ENCODE measurements at regions not wholly inside any gene's neighbourhood (a gene's known extent, or its start where the extent isn't known, plus 50 kb on each side); places are given as distances from the start of the nearest gene placed in this dataset.

- no peak overlapping the region for H3K4me3 ChIP-seq (replicated peaks in 1 of 3; ENCODE audit: low read depth in 2 of 3, low read length in 3 of 3)
- peaks cover 5 to 7% of the 10 kb centered on the region in 2 donors for H3K4me1 ChIP-seq (ENCODE audit: control insufficient read depth in 1 of 2, insufficient read depth in 2 of 2, low read length in 2 of 2)
- DNase-seq: no peak
- H3K9me3 ChIP-seq (replicated peaks in 1 of 2; ENCODE audit: control insufficient read depth in 1 of 2, insufficient read depth in 1 of 2, low read length in 2 of 2): no peaks in the 10 kb centered on the region
- WGBS (ENCODE audit: insufficient coverage): 100% methylated on average over 1 of the region's 10 CpGs
- H3K36me3 Mint-ChIP-seq: no peaks in the 10 kb centered on the region
- H2AFZ ChIP-seq (ENCODE audit: insufficient read depth, low read depth, low read length, poor library complexity, severe bottlenecking): no peak overlapping the region
- no peak overlapping the region for H3K27ac ChIP-seq (ENCODE audit: low read depth in 1 of 2, low read length in 2 of 2)
- no peak overlapping the region for H3K27ac Mint-ChIP-seq
- no peaks in the 10 kb centered on the region for H3K9me3 Mint-ChIP-seq
- no peaks in the 10 kb centered on the region for H4K20me1 ChIP-seq (ENCODE audit: insufficient read depth, low read length)
- H3K4me3 Mint-ChIP-seq: no peak overlapping the region
- H3K4me1 Mint-ChIP-seq: peaks cover 12% of the 10 kb centered on the region
- H3K79me2 ChIP-seq (ENCODE audit: insufficient read depth, low read length): no peaks in the 10 kb centered on the region
- no peaks in the 10 kb centered on the region for H3K36me3 ChIP-seq (replicated peaks in 1 of 2; ENCODE audit: control insufficient read depth in 1 of 2, insufficient read depth in 2 of 2, low read length in 2 of 2)
- no peaks in the 10 kb centered on the region for H3K27me3 ChIP-seq (ENCODE audit: control insufficient read depth in 2 of 2, insufficient read depth in 2 of 2, low read length in 2 of 2)
- no peak overlapping the region for H3K9ac ChIP-seq (ENCODE audit: insufficient read depth, low read length, poor library complexity, severe bottlenecking)
- no peak for TF ChIP-seq CTCF (IDR thresholded peaks at IDR 0.05)
- intact Hi-C loops (cut with micrococcal nuclease): no loop called here
- peaks cover 7 to 15% (median 7%) of the 10 kb centered on the region in 3 donors for H3K27me3 Mint-ChIP-seq (ENCODE audit: low read depth in 3 of 3)
- H3K4me2 ChIP-seq (replicated peaks; ENCODE audit: extremely low read depth, low read length, poor library complexity, severe bottlenecking): no peak overlapping the region
Observed at GRCh38 chr4:177246641-177247584, 62.8 kb upstream of the NEIL3 start.

GRCh38 chr4:177250056-177250696 is 59.5 kb upstream of the NEIL3 start:
- peak overlapping the region; percentile 66 for H2AFZ ChIP-seq (ENCODE audit: insufficient read depth, low read depth, low read length, poor library complexity, severe bottlenecking)
- 5% methylated on average over 7 of the region's 15 CpGs for WGBS (ENCODE audit: insufficient coverage)

More at GRCh38 chr4:177250056-177250696, 59.5 kb upstream of the NEIL3 start:
- intact Hi-C loops (cut with micrococcal nuclease): loop anchor here (2.0 to 5.0 kb wide), 2 partner anchors 89 to 92 kb away; no protein-coding TSS in a partner anchor
- peak; percentile 41 to 65 (median 62) for DNase-seq
- H3K27ac Mint-ChIP-seq: no peak overlapping the region
- peaks cover 5 to 11% (median 7%) of the 10 kb centered on the region in 3 donors for H3K27me3 Mint-ChIP-seq (ENCODE audit: low read depth in 3 of 3)
- H3K27me3 ChIP-seq (ENCODE audit: control insufficient read depth in 2 of 2, insufficient read depth in 2 of 2, low read length in 2 of 2): no peaks in the 10 kb centered on the region
- peaks cover 5 to 7% of the 10 kb centered on the region in 2 donors for H3K4me1 ChIP-seq (ENCODE audit: control insufficient read depth in 1 of 2, insufficient read depth in 2 of 2, low read length in 2 of 2)
- peak overlapping the region in 1 of 2 donors; percentile 26 for H3K4me3 Mint-ChIP-seq
- H3K79me2 ChIP-seq (ENCODE audit: insufficient read depth, low read length): no peaks in the 10 kb centered on the region
- peaks cover 12% of the 10 kb centered on the region for H3K4me1 Mint-ChIP-seq
- H3K9me3 ChIP-seq (replicated peaks in 1 of 2; ENCODE audit: control insufficient read depth in 1 of 2, insufficient read depth in 1 of 2, low read length in 2 of 2): no peaks in the 10 kb centered on the region
- TF ChIP-seq CTCF (IDR thresholded peaks at IDR 0.05): peak; percentile 99
- H3K9me3 Mint-ChIP-seq: no peaks in the 10 kb centered on the region
- H3K4me2 ChIP-seq (replicated peaks; ENCODE audit: extremely low read depth, low read length, poor library complexity, severe bottlenecking): no peak overlapping the region
- no peaks in the 10 kb centered on the region for H4K20me1 ChIP-seq (ENCODE audit: insufficient read depth, low read length)
- H3K9ac ChIP-seq (ENCODE audit: insufficient read depth, low read length, poor library complexity, severe bottlenecking): no peak overlapping the region
- no peaks in the 10 kb centered on the region for H3K36me3 Mint-ChIP-seq
- no peaks in the 10 kb centered on the region for H3K36me3 ChIP-seq (replicated peaks in 1 of 2; ENCODE audit: control insufficient read depth in 1 of 2, insufficient read depth in 2 of 2, low read length in 2 of 2)
- H3K27ac ChIP-seq (ENCODE audit: low read depth in 1 of 2, low read length in 2 of 2): no peak overlapping the region
- no peak overlapping the region for H3K4me3 ChIP-seq (replicated peaks in 1 of 3; ENCODE audit: low read depth in 2 of 3, low read length in 3 of 3)

Measured in CD14-positive monocyte (primary cell).